ENCODE measurements at regions not wholly inside any gene's neighbourhood (a gene's known extent, or its start where the extent isn't known, plus 50 kb on each side); places are given as distances from the start of the nearest gene placed in this dataset.

- no peak for DNase-seq (ENCODE audit: low spot score)
These were observed 299.9 kb upstream of the HABP2 start for GRCh38 chr10:113252650-113253618.

- DNase-seq (ENCODE audit: low spot score): no peak
These were observed 293.2 kb upstream of the HABP2 start for GRCh38 chr10:113259576-113260226.

- no peak for DNase-seq (ENCODE audit: low spot score)
These were observed 291.7 kb upstream of the HABP2 start for GRCh38 chr10:113261161-113261560.

- no peak for DNase-seq (ENCODE audit: low spot score)
These were observed 291.2 kb upstream of the HABP2 start for GRCh38 chr10:113261611-113262091.

GRCh38 chr10:113263056-113263455, 289.8 kb upstream of the HABP2 start:
- DNase-seq (ENCODE audit: low spot score): no peak

GRCh38 chr10:113264333-113265131, 288.3 kb upstream of the HABP2 start:
- no peak for DNase-seq (ENCODE audit: low spot score)

DNA sequence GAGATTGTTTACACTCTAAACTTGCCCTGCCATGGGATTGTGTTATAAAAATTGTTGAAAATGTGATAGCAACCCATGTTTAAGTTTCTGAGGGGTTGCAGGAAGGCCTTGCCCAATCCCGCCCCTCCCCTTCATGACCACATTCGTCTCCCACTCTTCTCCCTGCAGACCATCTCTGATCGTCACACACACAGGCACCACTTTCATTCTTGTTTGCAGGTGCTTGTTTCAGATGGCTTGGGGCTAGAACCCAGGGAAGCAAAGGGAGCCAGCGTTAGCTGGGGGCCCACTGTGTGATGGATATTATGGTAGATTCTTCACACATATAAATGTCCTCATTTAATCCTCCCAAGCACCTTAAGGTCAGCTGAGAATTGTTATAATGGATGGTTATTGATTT, 286.7 kb upstream of the HABP2 start:
- DNase-seq (ENCODE audit: low spot score): no peak

DNA sequence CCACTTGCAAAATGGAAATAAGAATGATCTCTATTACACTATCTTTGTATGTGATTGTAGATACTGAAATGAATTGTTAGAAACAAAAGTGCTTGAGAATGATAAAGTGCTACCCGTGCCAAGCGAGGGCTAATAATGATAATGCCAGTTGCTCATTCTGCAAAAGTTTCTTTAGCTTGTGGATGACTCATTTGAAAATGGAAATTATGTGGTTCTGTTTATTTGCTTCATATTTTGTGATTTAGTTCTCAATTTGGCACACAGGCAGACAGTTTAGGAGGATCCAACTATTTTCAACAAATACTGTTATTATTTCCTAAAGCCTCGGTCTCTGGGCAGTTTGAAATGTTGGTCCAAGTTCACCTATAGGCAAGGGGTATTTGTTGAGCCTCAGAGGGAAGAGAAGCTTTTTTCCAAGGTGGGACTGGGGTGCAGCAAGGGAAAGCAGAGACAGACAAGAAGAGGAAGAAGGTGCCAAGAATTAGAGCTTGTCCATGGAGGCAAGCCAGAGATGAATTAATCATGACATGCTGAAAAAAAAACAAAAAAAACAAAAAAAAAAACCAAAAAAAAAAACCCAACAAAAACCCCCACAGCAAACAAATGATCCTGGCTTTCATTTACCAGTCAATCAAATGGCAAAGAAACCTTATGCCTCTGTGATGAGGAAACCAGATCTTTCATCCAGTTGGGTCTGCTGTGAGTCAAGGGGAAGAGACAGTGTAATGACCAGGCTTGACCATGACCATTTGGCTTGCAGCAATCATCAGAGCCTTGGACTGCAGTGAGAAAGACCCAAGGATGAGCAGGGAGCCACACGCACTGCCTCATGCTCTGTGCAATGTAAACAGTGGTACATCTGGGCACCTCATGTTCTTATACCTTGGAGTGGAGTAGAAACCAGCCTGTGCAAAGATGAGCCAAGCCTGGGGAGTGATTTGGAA, 285.0 kb upstream of the HABP2 start:
- no peak for DNase-seq (ENCODE audit: low spot score)

DNA sequence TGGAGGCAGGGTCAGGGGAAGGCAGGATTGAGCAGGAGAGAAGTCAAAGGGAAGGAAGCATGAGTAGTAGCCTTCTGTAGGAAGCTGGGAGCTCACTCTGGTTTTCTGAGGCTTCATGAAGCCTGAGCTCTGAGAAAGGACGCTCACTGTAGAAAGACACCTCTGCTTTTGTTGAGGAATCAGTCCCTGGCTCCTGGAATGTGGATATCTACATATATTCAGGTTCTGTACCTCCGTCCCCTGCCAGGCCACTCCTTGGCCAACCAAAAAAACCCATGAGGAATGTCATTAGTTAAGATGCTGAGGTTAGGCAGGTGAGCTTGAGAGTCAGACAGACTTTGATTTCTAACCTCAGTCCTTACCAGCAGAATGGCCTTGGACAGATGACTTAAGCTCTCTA, 283.5 kb upstream of the HABP2 start:
- no peak for DNase-seq (ENCODE audit: low spot score)

GRCh38 chr10:113272511-113272910, 280.3 kb upstream of the HABP2 start:
- no peak for DNase-seq (ENCODE audit: low spot score)

- DNase-seq (ENCODE audit: low spot score): no peak
These were observed 279.4 kb upstream of the HABP2 start for GRCh38 chr10:113273181-113274163.

- DNase-seq (ENCODE audit: low spot score): no peak
These were observed 278.6 kb upstream of the HABP2 start for GRCh38 chr10:113274176-113274829.

DNA sequence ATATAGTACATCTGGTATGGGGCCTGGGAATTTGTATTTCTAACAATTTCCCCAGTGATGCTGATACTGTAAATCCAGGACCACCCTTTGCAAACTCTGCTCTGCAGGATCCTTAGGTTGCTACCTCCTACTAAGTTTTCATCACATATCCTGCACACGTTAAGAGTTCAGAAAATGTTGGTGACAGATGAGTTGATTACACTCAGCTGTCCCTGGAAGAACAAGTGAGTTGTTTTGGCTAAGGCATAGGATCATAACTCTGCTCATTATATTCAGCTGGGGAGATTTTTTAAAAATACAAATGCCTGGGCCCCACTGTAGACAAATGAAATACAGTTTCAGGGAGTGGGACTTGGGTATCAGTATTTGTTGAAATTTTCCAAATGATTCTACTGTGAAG, 274.6 kb upstream of the HABP2 start:
- no peak for DNase-seq (ENCODE audit: low spot score)

DNA sequence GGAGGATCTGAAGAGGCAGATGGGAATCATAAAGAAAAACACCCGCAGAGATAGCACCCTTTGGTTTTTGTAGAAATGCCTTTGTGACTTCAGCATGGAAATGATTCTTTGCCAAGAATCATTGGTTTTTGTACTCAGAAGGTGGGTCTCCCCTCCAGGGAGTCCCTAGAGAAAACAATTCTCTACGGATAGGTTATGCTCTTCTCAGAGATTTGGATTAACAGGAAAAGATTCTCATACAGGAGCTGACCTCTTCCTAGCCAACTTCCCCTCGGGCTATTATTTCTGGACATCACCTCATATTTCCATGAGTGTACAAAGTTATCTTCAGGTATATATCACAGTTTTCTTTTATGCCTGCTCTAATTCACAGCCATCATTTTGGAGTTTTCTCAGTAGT, 274.2 kb upstream of the HABP2 start:
- no peak for DNase-seq (ENCODE audit: low spot score)

GRCh38 chr10:113279262-113279661, 273.6 kb upstream of the HABP2 start:
- DNase-seq (ENCODE audit: low spot score): no peak

DNA sequence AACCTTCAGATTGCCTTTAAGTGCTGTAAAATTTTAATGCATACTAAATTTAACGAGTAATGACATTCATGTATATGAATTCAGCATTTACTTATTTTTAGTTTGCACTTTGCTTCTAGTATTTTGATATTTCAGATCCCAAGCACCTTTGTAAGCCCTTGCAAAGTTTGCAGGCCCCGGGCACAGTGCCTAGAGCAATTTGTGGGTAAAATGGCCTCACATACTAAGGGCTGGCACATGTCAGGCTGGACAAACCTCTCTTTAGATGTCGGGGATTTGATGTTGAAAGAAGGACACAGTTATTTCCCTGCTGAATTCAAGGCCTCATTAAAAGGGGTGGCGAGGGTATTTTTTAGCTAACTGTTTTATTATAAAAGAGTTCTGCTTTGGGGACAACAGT, 270.3 kb upstream of the HABP2 start:
- no peak for DNase-seq (ENCODE audit: low spot score)

GRCh38 chr10:113283189-113283588, 269.7 kb upstream of the HABP2 start:
- peak; percentile 52 for DNase-seq (ENCODE audit: low spot score)

DNA sequence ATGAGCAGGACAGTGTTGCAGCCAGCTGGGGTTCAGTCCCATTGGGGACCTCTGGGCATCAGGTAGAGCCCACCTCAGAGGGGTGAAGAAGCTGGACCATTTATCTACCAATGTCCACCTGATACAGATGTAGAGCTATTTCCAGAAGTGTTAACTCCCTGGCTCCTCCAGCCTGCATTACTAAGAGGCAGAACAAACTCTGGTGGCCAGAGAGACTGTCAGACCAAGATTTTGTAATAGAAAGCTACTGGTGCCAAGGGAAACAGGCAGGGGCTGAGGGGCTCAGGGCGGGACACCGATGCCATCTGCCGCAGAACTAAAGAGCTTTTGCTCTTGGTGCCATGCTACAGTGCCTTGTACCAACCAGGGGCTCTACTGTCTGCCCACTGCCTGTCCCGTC, 268.2 kb upstream of the HABP2 start:
- DNase-seq (ENCODE audit: low spot score): no peak

GRCh38 chr10:113285305-113285704, 267.5 kb upstream of the HABP2 start:
- DNase-seq (ENCODE audit: low spot score): no peak
